Spleen (tissue), 11 donors: ENCODE measurements at regions not wholly inside any gene's neighbourhood (a gene's known extent, or its start where the extent isn't known, plus 50 kb on each side); places are given as distances from the start of the nearest gene placed in this dataset.

ENCODE experiments used
- DNase-seq: peaks from one replicate; pipeline ENCODE4 v3.0.0-alpha.2; 2020
- H3K27ac ChIP-seq, 8 donors: fragments of 200-600 bp; sonication (generic) in 7 of 8; 1 replicate in 4 of 8; 2 replicates in 4 of 8; pipeline versions ENCODE4 v1.5.0 to v1.8.0; 2016 to 2021; ENCODE audit warnings: inconsistent platforms in 4 of 8, mild to moderate bottlenecking in 4 of 8, moderate library complexity in 1 of 8
- H3K27me3 ChIP-seq, 7 donors: fragments of 200-600 bp; sonication (generic) in 6 of 7; replicated peaks in 1 of 7; 1 replicate in 4 of 7; 2 replicates in 3 of 7; pipeline versions ENCODE4 v1.5.0 to v1.8.0; 2016 to 2021; ENCODE audit warnings: inconsistent platforms in 3 of 7, mild to moderate bottlenecking in 1 of 7
- H3K36me3 ChIP-seq, 6 donors: fragments of 200-600 bp; sonication (generic) in 5 of 6; 1 replicate in 4 of 6; 2 replicates in 2 of 6; pipeline versions ENCODE4 v1.5.0 to v1.8.0; 2016 to 2021; ENCODE audit warnings: inconsistent platforms in 2 of 6
- H3K4me1 ChIP-seq, 6 donors: fragments of 200-600 bp; sonication (generic) in 5 of 6; 1 replicate in 3 of 6; 2 replicates in 3 of 6; pipeline versions ENCODE4 v1.5.0 to v1.8.0; 2016 to 2021; ENCODE audit warnings: inconsistent platforms in 3 of 6
- H3K4me3 ChIP-seq, 8 donors: fragments of 200-600 bp; sonication (generic) in 7 of 8; 1 replicate in 4 of 8; 2 replicates in 4 of 8; pipeline versions ENCODE4 v1.5.0 to v1.8.0; 2016 to 2021; ENCODE audit warnings: inconsistent platforms in 4 of 8, mild to moderate bottlenecking in 4 of 8, moderate library complexity in 2 of 8
- H3K9me3 ChIP-seq, 8 donors: fragments of 200-600 bp; sonication (generic) in 7 of 8; 1 replicate in 4 of 8; 2 replicates in 4 of 8; pipeline versions ENCODE4 v1.5.0 to v1.8.0; 2016 to 2021; ENCODE audit warnings: inconsistent platforms in 4 of 8
- POLR2A ChIP-seq, 3 donors: fragments of 450-650 bp; IDR thresholded peaks; one replicate each; pipeline ENCODE4 v1.5.1; 2017; ENCODE audit warnings: antibody characterized with exemption in 3 of 3, mild to moderate bottlenecking in 1 of 3
- POLR2AphosphoS5 ChIP-seq, 3 donors: sonication (generic); formaldehyde crosslinking; IDR thresholded peaks; one replicate each; pipeline ENCODE4 v1.5.1; 2017; ENCODE audit warnings: antibody characterized with exemption in 3 of 3
- WGBS, 5 donors: extraction: QIAGEN DNeasy Blood & Tissue Kit in 3 of 5; methylation state at CpG; one replicate each; pipeline versions ENCODE4 v1.1.5 to v1.1.7; 2013 to 2018; 5-methylcytosine and 5-hydroxymethylcytosine counted together
- intact Hi-C: fragments of 100-400 bp; cut with DNase I; formaldehyde crosslinking; loops from one replicate; pipeline ENCODE4 v1.15.0; 2023; ENCODE audit warnings: low total_unique reads
- TF ChIP-seq, protein P1 (sequence below), 11 experiments: fragments of 200-600 bp in 7 of 11; fragments of 450-650 bp in 4 of 11; sonication (generic) in 4 of 11; IDR thresholded peaks in 8 of 11; conservative IDR thresholded peaks in 3 of 11; 1 replicate in 7 of 11; 2 replicates in 4 of 11; pipeline versions ENCODE4 v1.4.0 to v1.8.0; 2016 to 2021; ENCODE audit warnings: antibody characterized with exemption in 11 of 11, inconsistent platforms in 4 of 11, mild to moderate bottlenecking in 1 of 11
- donor health status: healthy with polysubstance abuse.
- donor health status: DM: no; HTN: no; CAD: no; lungs with moderate emphysema.
- donor health status: DM: no; HTN: no; CAD: no.
- donor health status: Bipolar disorder and iron deficiency.
- donor health status: healthy.
- donor health status: DM: no; HTN: no; CAD: no.
- donor health status: DM: yes; HTN: yes; CAD: no.

DNA sequence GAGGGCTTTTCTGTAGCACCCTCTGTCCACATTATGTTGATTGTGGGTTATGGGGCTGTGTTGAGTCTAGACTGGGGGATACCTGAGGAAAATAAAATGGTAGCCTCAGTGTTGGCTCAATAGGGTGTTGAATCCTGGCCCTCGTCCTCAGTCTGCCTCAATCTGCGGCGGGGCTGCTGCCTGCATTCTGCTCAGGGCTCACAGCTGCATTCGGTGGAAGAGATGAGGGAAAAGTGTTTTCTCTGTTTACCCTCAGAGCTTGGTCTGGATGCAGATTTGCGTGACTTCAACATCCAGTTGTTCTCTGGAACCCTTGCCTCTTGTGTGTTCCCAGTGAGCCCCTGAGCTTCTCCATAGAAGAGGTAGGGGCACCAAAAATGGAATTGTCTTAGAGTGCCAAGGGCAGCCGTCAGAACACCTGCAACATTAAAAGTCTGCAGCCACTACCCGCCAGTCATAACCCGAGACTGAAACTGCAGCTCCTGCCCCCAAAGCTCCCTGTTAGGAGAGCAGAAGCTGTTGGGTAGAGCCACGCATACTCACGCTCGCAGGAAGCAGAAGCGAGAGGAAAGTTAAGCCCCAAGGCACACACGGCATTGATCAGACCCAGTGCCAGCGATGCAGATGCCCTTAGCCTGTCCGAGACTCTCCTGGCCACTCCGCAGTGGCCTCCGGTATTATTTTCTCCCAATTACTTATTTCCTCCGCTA, 215.3 kb upstream of the C1orf174 start:
- no peaks in the 10 kb centered on the region for H3K4me1 ChIP-seq
- intact Hi-C loops = no loop called here
- H3K9me3 ChIP-seq = peaks cover 0 to 34% (median 18%) of the 10 kb centered on the region in 8 donors
- no peak overlapping the region for H3K4me3 ChIP-seq
- DNase-seq = no peak
- peaks cover 0 to 14% (median 0%) of the 10 kb centered on the region in 7 donors for H3K27me3 ChIP-seq
- 80 to 88% (median 86%) methylated on average over 18 of the region's 18 CpGs for WGBS, 5 donors
- no peak overlapping the region for H3K27ac ChIP-seq
- TF ChIP-seq POLR2AphosphoS5 (IDR thresholded peaks at IDR 0.05) (no peak), POLR2A (IDR thresholded peaks at IDR 0.05) (no peak)
- TF ChIP-seq, protein P1, sequence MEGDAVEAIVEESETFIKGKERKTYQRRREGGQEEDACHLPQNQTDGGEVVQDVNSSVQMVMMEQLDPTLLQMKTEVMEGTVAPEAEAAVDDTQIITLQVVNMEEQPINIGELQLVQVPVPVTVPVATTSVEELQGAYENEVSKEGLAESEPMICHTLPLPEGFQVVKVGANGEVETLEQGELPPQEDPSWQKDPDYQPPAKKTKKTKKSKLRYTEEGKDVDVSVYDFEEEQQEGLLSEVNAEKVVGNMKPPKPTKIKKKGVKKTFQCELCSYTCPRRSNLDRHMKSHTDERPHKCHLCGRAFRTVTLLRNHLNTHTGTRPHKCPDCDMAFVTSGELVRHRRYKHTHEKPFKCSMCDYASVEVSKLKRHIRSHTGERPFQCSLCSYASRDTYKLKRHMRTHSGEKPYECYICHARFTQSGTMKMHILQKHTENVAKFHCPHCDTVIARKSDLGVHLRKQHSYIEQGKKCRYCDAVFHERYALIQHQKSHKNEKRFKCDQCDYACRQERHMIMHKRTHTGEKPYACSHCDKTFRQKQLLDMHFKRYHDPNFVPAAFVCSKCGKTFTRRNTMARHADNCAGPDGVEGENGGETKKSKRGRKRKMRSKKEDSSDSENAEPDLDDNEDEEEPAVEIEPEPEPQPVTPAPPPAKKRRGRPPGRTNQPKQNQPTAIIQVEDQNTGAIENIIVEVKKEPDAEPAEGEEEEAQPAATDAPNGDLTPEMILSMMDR (IDR thresholded peaks at IDR 0.05 in 8 of 11, conservative IDR thresholded peaks at IDR 0.05 in 3 of 11) = no peak
- H3K36me3 ChIP-seq = no peaks in the 10 kb centered on the region

DNA sequence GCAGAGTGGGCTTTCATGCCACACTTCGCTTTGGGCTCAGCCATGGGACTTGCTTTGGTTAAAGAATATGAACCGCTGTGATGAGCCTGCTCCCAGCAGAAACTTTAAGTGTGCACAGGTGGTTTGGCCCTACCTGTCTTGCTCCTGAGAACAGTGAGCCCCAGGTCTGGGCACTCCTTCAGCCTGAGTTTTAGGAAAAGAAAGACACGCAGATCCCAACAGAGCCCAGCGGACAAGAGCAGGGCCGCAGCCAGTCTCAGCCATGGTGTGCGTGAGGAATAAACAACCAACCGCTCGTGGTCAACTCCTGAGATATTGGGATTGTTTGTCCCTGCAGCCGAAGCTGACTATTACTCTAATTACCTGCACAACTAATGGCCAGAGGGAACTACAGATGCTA, 217.1 kb upstream of the C1orf174 start:
- H3K9me3 ChIP-seq = peaks cover 0 to 34% (median 18%) of the 10 kb centered on the region in 8 donors
- no peak overlapping the region for H3K27ac ChIP-seq
- intact Hi-C loops = no loop called here
- no peak overlapping the region for H3K4me3 ChIP-seq
- WGBS, 5 donors = 91 to 96% (median 93%) methylated on average over 9 of the region's 9 CpGs
- no peaks in the 10 kb centered on the region for H3K4me1 ChIP-seq
- H3K27me3 ChIP-seq = peaks cover 0 to 19% (median 0%) of the 10 kb centered on the region in 7 donors
- H3K36me3 ChIP-seq = no peaks in the 10 kb centered on the region
- no peak for DNase-seq
- TF ChIP-seq POLR2AphosphoS5 (IDR thresholded peaks at IDR 0.05) = no peak
- TF ChIP-seq POLR2A (IDR thresholded peaks at IDR 0.05) = no peak
- TF ChIP-seq, protein P1 (IDR thresholded peaks at IDR 0.05 in 8 of 11, conservative IDR thresholded peaks at IDR 0.05 in 3 of 11) = no peak

DNA sequence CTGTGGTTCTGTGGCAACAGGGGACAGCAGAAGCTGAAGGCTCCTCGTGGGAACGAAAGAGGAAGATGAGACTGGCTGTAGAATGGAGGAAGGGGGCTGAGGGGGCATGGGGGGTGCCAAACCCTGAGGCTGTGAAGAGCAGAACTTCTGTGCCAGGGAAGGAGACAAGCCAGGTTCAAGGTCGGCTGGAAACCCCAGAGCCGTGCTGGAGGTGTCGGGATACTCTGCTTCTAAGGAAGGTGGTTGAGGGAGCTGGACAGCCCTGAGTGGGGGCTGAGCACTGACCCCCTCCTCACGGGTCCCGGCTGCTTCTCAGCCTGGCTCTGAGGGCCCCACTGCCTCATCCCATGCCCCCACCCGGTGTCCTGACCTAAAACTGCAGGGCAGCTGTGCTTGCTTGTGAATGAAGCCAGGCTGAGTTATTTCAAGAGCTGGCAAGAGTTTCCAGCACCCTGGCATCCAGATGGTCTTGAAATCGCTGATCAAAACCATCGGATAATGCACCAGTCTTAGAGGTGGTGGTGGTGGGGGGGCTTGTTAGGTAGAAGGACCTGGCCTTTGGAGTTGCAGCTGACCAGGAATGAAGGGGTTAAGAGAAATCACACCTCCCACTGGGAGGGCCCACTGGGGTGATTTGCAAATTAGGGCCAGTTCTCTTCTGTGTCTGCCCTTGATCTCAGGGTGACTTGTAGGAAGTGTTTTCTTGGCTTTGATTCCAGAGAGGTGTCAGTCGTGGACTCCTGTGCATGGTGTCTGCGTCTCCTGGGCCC, 218.9 kb upstream of the C1orf174 start:
- intact Hi-C loops = no loop called here
- TF ChIP-seq, protein P1 (IDR thresholded peaks at IDR 0.05 in 8 of 11, conservative IDR thresholded peaks at IDR 0.05 in 3 of 11) = no peak
- TF ChIP-seq POLR2AphosphoS5 (IDR thresholded peaks at IDR 0.05) (no peak), POLR2A (IDR thresholded peaks at IDR 0.05) (no peak)
- Histone ChIP-seq H3K4me3 (no peak overlapping the region), H3K36me3 (no peaks in the 10 kb centered on the region), H3K9me3 (peaks cover 0 to 24% (median 8%) of the 10 kb centered on the region in 8 donors), H3K4me1 (no peaks in the 10 kb centered on the region), H3K27ac (no peak overlapping the region), H3K27me3 (peaks cover 0 to 27% (median 0%) of the 10 kb centered on the region in 7 donors)
- DNase-seq = peak; percentile 36
- 50 to 64% (median 55%) methylated on average over 11 to 12 of the region's 12 CpGs for WGBS, 5 donors
